ENCODE measurements at regions not wholly inside any gene's neighbourhood (a gene's known extent, or its start where the extent isn't known, plus 50 kb on each side); places are given as distances from the start of the nearest gene placed in this dataset.

DNA sequence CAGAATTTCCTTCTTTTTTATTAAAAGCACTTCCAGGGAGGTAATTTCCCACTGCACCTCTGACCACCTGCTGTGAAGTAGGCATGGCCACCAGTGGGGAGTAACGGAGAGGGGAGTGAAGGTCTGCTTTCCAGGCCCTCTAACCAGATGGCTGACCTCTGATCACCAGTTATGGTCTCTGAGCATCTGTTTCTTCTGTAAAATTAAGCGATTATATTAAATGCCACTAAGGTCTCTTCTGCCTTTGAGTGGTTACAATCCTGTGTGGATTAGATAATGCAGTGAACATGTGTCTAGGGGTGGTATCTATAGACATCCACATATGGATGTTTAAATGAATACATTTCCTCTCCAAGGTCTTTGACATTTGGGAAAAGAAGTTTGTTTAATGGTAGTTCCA, 199.6 kb downstream of the HERPUD2 start:
- no peak overlapping the region for H3K4me3 ChIP-seq (ENCODE audit: low read depth, low read length)
- TF ChIP-seq, protein P1, sequence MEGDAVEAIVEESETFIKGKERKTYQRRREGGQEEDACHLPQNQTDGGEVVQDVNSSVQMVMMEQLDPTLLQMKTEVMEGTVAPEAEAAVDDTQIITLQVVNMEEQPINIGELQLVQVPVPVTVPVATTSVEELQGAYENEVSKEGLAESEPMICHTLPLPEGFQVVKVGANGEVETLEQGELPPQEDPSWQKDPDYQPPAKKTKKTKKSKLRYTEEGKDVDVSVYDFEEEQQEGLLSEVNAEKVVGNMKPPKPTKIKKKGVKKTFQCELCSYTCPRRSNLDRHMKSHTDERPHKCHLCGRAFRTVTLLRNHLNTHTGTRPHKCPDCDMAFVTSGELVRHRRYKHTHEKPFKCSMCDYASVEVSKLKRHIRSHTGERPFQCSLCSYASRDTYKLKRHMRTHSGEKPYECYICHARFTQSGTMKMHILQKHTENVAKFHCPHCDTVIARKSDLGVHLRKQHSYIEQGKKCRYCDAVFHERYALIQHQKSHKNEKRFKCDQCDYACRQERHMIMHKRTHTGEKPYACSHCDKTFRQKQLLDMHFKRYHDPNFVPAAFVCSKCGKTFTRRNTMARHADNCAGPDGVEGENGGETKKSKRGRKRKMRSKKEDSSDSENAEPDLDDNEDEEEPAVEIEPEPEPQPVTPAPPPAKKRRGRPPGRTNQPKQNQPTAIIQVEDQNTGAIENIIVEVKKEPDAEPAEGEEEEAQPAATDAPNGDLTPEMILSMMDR (IDR thresholded peaks at IDR 0.05; ENCODE audit: insufficient read depth, low read depth, low read length), result no peak
- DNase-seq (ENCODE audit: low read depth), result no peak

DNA sequence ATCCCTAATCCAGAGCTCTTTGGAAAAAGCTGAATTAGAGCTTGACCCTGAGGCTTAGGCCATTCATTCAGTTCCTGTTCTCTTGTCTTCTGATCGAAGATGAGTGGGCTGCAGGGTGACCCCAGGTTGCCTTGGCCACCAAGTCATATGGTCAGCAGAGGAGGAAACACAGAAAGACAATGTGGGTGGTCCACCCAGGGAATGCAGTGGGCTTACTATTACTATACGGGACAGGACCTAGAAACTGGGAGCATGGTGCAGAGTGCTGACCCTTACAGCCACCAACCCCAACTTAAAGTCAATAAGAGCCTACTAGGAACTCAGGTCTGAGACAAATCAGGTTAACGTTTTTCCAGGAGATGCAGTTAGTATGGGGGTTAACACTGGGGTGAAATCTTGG, 200.5 kb downstream of the HERPUD2 start:
- TF ChIP-seq, protein P1 (IDR thresholded peaks at IDR 0.05; ENCODE audit: insufficient read depth, low read depth, low read length), result no peak
- no peak for DNase-seq (ENCODE audit: low read depth)

DNA sequence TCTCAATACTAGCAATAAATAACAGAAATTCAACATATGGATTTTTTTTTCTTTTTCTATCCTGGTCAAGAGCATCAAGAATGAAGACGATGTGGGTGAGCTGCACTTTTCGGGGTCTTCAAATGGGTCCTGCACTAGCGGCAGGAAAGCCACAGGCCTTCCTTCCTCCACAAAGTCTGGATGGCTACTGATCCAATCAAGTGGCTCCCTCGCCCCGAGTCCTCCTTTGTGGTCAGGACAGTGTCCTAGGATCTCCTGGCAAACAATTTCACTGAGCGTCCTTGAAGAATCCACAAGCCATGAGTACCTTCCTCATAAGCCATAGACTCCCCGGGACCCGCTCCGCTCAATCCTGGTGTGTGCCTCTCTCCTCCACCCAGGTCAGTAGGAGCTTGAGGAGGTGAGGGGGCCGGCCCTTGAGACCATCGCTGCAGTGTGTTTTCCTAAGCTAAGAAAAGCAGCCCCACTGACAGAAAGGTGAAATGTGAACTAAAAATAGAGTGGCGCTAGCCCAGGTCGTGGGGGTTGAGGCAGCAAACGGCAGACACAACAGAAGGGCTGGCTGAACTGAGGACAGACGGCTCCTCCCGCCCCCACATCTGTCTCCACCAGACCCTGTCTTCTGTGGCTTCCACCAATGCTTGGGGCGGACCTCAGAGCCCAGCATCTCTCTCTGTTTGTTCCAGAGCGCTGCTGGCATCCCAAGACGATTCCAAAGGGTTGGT, 202.3 kb downstream of the HERPUD2 start:
- no peak overlapping the region for H3K4me3 ChIP-seq (ENCODE audit: low read depth, low read length)
- DNase-seq (ENCODE audit: low read depth), result no peak
- TF ChIP-seq, protein P1 (IDR thresholded peaks at IDR 0.05; ENCODE audit: insufficient read depth, low read depth, low read length), result no peak

More for the DNA sequence above, 200.5 kb downstream of the HERPUD2 start:
- H3K4me3 ChIP-seq (ENCODE audit: low read depth, low read length), result no peak overlapping the region

DNA sequence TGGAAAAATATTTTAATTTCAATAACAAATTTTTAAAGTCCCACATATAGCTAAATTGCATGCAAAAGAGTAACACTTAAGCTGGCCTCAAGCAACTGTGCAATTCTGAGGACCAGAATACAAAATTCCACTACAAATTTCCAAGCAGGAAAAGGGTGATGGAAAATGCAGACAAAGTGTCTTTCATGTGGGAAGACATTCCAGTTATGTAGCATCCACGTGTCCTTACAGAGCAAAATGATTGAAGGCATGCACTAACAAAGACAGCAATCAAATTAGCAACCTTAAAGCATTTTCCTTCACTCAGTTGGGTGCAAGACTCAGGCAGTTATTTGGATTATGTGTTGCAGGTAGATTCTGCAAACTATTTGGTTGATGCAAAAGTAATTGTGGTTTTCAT, 203.7 kb downstream of the HERPUD2 start:
- DNase-seq (ENCODE audit: low read depth), result no peak
- TF ChIP-seq, protein P1 (IDR thresholded peaks at IDR 0.05; ENCODE audit: insufficient read depth, low read depth, low read length), result no peak
- H3K4me3 ChIP-seq (ENCODE audit: low read depth, low read length), result no peak overlapping the region

DNA sequence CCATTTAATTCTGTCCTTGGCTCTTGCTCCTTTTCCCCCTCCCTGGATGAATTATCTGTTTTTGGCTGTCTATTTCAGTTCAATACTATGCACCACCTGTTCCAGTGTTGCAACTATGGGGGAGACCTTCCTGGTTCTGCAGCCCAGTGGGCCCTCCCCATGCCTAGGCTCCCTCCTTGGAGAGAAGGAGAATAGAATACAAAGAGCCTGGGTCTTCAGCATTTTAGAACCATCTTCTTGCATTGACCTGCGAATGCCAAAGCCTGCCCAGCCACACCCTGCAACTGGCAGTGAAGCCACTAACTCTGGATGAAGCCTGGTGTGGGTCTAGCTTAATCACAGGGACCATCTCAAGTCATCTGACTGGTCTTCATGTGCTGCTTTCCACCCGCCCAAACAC, 207.1 kb downstream of the HERPUD2 start:
- H3K4me3 ChIP-seq (ENCODE audit: low read depth, low read length), result no peak overlapping the region
- no peak for DNase-seq (ENCODE audit: low read depth)
- TF ChIP-seq, protein P1 (IDR thresholded peaks at IDR 0.05; ENCODE audit: insufficient read depth, low read depth, low read length), result no peak

DNA sequence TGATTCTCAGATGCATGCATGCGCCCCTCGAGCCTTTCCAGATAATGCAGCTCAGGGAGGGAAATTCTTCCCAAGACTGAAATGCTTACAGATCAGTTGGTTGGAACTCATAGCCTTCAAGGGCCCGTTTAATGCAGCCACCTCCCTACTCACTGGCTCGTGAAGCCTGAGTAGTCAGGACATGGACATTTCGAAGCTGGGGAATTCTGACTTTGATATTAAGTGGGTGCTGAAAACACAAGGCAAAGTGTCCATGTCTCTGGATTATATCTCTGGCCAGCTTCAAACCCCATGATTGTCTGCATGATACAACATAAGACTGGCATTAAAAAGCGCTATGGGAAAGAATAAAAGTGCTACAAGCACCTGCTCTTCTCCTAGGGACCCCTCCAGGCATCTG, 207.5 kb downstream of the HERPUD2 start:
- TF ChIP-seq, protein P1 (IDR thresholded peaks at IDR 0.05; ENCODE audit: insufficient read depth, low read depth, low read length), result no peak
- DNase-seq (ENCODE audit: low read depth), result no peak
- H3K4me3 ChIP-seq (ENCODE audit: low read depth, low read length), result no peak overlapping the region

DNA sequence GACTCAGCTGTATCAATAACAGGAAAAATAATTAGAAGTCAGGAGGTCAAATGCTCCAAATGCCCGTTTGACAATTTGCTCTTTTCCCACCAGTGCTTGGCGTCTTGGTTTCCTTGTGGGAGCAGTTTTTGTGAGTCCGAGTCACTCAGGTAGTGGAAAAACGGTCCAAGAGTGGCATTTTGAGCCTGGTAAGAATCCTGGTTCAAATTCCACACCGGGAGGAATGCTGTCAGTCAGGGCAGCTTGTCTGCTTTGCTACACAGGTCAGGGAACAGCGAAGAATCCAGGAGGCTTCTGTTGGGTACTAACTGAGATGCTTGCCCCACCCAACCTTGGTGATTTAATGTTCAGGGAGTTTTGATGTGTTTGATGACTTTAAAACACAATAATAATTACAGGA, 209.5 kb downstream of the HERPUD2 start:
- TF ChIP-seq, protein P1 (IDR thresholded peaks at IDR 0.05; ENCODE audit: insufficient read depth, low read depth, low read length), result no peak
- H3K4me3 ChIP-seq (ENCODE audit: low read depth, low read length), result no peak overlapping the region
- DNase-seq (ENCODE audit: low read depth), result no peak
